H9 (cell line): ENCODE measurements at regions not wholly inside any gene's neighbourhood (a gene's known extent, or its start where the extent isn't known, plus 50 kb on each side); places are given as distances from the start of the nearest gene placed in this dataset.

Experiments used
- DNase-seq: peaks from one replicate; pipeline ENCODE4 v3.0.0-alpha.2; 2017
- H2AFZ ChIP-seq: one replicate; pipeline ENCODE4 v1.6.1; 2013; ENCODE audit warnings: mild to moderate bottlenecking, low read length, control low read depth, moderate library complexity
- H2AK5ac ChIP-seq: 2 replicates; pipeline ENCODE4 v1.6.1; 2013; ENCODE audit warnings: low read length, control low read depth, mixed read lengths; ENCODE audit not compliant: insufficient read length
- H2BK120ac ChIP-seq: one replicate; pipeline ENCODE4 v1.6.1; 2013; ENCODE audit warnings: low read depth, mild to moderate bottlenecking, low read length, control low read depth, inconsistent platforms; ENCODE audit not compliant: poor library complexity, severe bottlenecking
- H2BK12ac ChIP-seq: 2 replicates; pipeline ENCODE4 v1.6.1; 2013; ENCODE audit warnings: low read length, control low read depth, mixed read lengths, low read depth; ENCODE audit not compliant: insufficient read length
- H2BK15ac ChIP-seq: 2 replicates; pipeline ENCODE4 v1.6.1; 2013; ENCODE audit warnings: low read depth, low read length, control low read depth
- H2BK20ac ChIP-seq: one replicate; pipeline ENCODE4 v1.6.1; 2013; ENCODE audit warnings: low read depth, mild to moderate bottlenecking, low read length, control low read depth, inconsistent platforms; ENCODE audit not compliant: poor library complexity, severe bottlenecking
- H2BK5ac ChIP-seq: 2 replicates; pipeline ENCODE4 v1.6.1; 2013; ENCODE audit warnings: low read length, control low read depth, mixed read lengths; ENCODE audit not compliant: insufficient read length
- H3K14ac ChIP-seq: 2 replicates; pipeline ENCODE4 v1.6.1; 2013; ENCODE audit warnings: low read length, control low read depth; ENCODE audit not compliant: insufficient read depth
- H3K18ac ChIP-seq: 2 replicates; pipeline ENCODE4 v1.6.1; 2013; ENCODE audit warnings: low read depth, mild to moderate bottlenecking, mixed read lengths, low read length, control low read depth; ENCODE audit not compliant: insufficient read length
- H3K23ac ChIP-seq: 2 replicates; pipeline ENCODE4 v1.6.1; 2013; ENCODE audit warnings: low read length, control low read depth, mixed read lengths, low read depth; ENCODE audit not compliant: insufficient read length
- H3K23me2 ChIP-seq: 2 replicates; pipeline ENCODE4 v1.6.1; 2013; ENCODE audit warnings: low read depth, mild to moderate bottlenecking, mixed read lengths, low read length, control low read depth; ENCODE audit not compliant: insufficient read length, poor library complexity, severe bottlenecking
- H3K27ac ChIP-seq: 2 replicates; pipeline ENCODE4 v1.5.1; 2013; ENCODE audit warnings: low read length, control low read depth, mixed read lengths, low read depth; ENCODE audit not compliant: insufficient read length
- H3K27me3 ChIP-seq: 2 replicates; pipeline ENCODE4 v1.6.1; 2013; ENCODE audit warnings: low read length, control low read depth, inconsistent platforms; ENCODE audit not compliant: insufficient read depth
- H3K4ac ChIP-seq: 2 replicates; pipeline ENCODE4 v1.6.1; 2013; ENCODE audit warnings: low read depth, mild to moderate bottlenecking, control low read depth, inconsistent platforms, low read length, moderate library complexity
- H3K4me1 ChIP-seq: 2 replicates; pipeline ENCODE4 v1.6.1; 2013; ENCODE audit warnings: low read length, control low read depth, inconsistent platforms; ENCODE audit not compliant: insufficient read depth
- H3K4me2 ChIP-seq: 2 replicates; pipeline ENCODE4 v1.6.1; 2013; ENCODE audit warnings: low read length, control low read depth, mixed read lengths; ENCODE audit not compliant: insufficient read length, insufficient read depth
- H3K56ac ChIP-seq: 2 replicates; pipeline ENCODE4 v1.6.1; 2013; ENCODE audit warnings: low read depth, mild to moderate bottlenecking, mixed read lengths, low read length, control low read depth; ENCODE audit not compliant: insufficient read length
- H3K79me1 ChIP-seq: 2 replicates; pipeline ENCODE4 v1.6.1; 2013; ENCODE audit warnings: low read depth, mild to moderate bottlenecking, moderate library complexity, low read length, control low read depth, inconsistent platforms; ENCODE audit not compliant: insufficient read depth, poor library complexity, severe bottlenecking
- H3K79me2 ChIP-seq: 2 replicates; pipeline ENCODE4 v1.6.1; 2013; ENCODE audit warnings: low read length, control low read depth, inconsistent platforms; ENCODE audit not compliant: insufficient read depth
- H3K9ac ChIP-seq: 2 replicates; pipeline ENCODE4 v1.6.1; 2013; ENCODE audit warnings: low read length, control low read depth, mixed read lengths; ENCODE audit not compliant: insufficient read length; ENCODE audit errors: extremely low read depth
- H3K9me3 ChIP-seq: one replicate; pipeline ENCODE4 v1.6.1; 2013; ENCODE audit warnings: low read depth, low read length, inconsistent platforms; ENCODE audit not compliant: control insufficient read depth
- H3T11ph ChIP-seq: one replicate; pipeline ENCODE4 v1.6.1; 2013; ENCODE audit warnings: mild to moderate bottlenecking, low read length, control low read depth, inconsistent platforms
- H4K20me1 ChIP-seq: one replicate; pipeline ENCODE4 v1.6.1; 2013; ENCODE audit not compliant: control insufficient read depth, insufficient read length, insufficient read depth
- H4K5ac ChIP-seq: 2 replicates; pipeline ENCODE4 v1.6.1; 2013; ENCODE audit warnings: low read depth, mild to moderate bottlenecking, mixed read lengths, low read length, control low read depth; ENCODE audit not compliant: insufficient read length
- H4K8ac ChIP-seq: replicated peaks from 2 replicates; pipeline ENCODE4 v1.6.1; 2013; ENCODE audit warnings: low read length, control low read depth, mixed read lengths, low read depth; ENCODE audit not compliant: insufficient read length
- H4K91ac ChIP-seq: 2 replicates; pipeline ENCODE4 v1.6.1; 2013; ENCODE audit warnings: low read depth, mild to moderate bottlenecking, moderate library complexity, mixed read lengths, low read length, control low read depth; ENCODE audit not compliant: insufficient read length
- H3K27ac Mint-ChIP-seq, 3 experiments: 2 replicates in 2 of 3; 3 replicates in 1 of 3; pipeline ENCODE4 v1.8.0; 2020 to 2021; ENCODE audit warnings: mixed read lengths in 3 of 3, mild to moderate bottlenecking in 1 of 3, moderate library complexity in 1 of 3
- H3K27me3 Mint-ChIP-seq: 2 replicates; pipeline ENCODE4 v1.8.0; 2021; ENCODE audit warnings: low read depth, mild to moderate bottlenecking, moderate library complexity, mixed read lengths
- H3K36me3 Mint-ChIP-seq, 3 experiments: 2 replicates in 2 of 3; 3 replicates in 1 of 3; pipeline ENCODE4 v1.8.0; 2020 to 2021; ENCODE audit warnings: low read depth in 3 of 3, mixed read lengths in 3 of 3; ENCODE audit not compliant: insufficient read depth in 1 of 3
- H3K4me1 Mint-ChIP-seq, 2 experiments: 2 replicates each; pipeline ENCODE4 v1.8.0; 2020; ENCODE audit warnings: mixed read lengths in 2 of 2
- H3K4me3 Mint-ChIP-seq, 2 experiments: 2 replicates in 1 of 2; 3 replicates in 1 of 2; pipeline ENCODE4 v1.8.0; 2020 to 2021; ENCODE audit warnings: mild to moderate bottlenecking in 2 of 2, mixed read lengths in 2 of 2, moderate library complexity in 1 of 2
- H3K9me3 Mint-ChIP-seq, 2 experiments: 2 replicates in 1 of 2; 3 replicates in 1 of 2; pipeline ENCODE4 v1.8.0; 2020; ENCODE audit warnings: mild to moderate bottlenecking in 2 of 2, mixed read lengths in 2 of 2, moderate library complexity in 1 of 2
- WGBS: extraction: QIAGEN DNeasy Blood & Tissue Kit; methylation state at CpG from one replicate; pipeline ENCODE4 v1.1.7; 2013; ENCODE audit warnings: missing lambda C conversion rate, low lambda C conversion rate, mixed read lengths; ENCODE audit not compliant: insufficient read length; ENCODE audit errors: extremely low coverage; 5-methylcytosine and 5-hydroxymethylcytosine counted together
- TF ChIP-seq, protein P1 (sequence below): fragments of 200-600 bp; sonication (generic); conservative IDR thresholded peaks from 3 replicates; pipeline ENCODE4 v1.8.0; 2021; ENCODE audit warnings: antibody characterized with exemption, mild to moderate bottlenecking

DNA sequence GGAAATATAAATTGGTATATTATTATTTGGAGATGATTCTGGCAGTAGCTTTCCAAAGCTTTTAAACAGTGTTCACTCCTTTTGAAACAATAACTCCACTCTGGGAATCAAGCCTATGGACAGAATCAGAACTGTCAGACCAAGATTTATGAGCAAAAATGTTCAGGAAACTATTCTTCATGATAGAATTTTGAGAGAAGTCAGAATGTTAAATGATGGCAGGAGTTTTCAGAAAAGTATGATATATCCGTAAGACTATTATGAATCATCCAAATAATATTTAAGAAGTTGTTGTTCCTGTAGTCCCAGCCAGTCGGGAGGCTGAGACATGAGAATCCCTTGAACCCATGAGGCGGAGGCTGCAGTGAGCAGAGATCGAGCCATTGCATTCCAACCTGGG, 50.5 kb upstream of the ADGRG2 start:
- Histone ChIP-seq H4K20me1 (no peaks in the 10 kb centered on the region), H3K9ac (no peak overlapping the region), H2BK5ac (no peak overlapping the region), H3T11ph (no peak overlapping the region), H3K27ac (no peak overlapping the region), H2AFZ (no peak overlapping the region), H3K27me3 (no peaks in the 10 kb centered on the region), H3K23ac (no peak overlapping the region), H3K9me3 (peaks cover 16% of the 10 kb centered on the region), H3K79me1 (no peaks in the 10 kb centered on the region), H3K4ac (no peak overlapping the region), H4K91ac (no peak overlapping the region), H2BK120ac (no peak overlapping the region), H4K8ac (no peak overlapping the region), H2BK12ac (no peak overlapping the region), H3K79me2 (peaks cover 2% of the 10 kb centered on the region), H3K4me2 (no peak overlapping the region), H4K5ac (no peak overlapping the region), H3K56ac (no peak overlapping the region), H3K23me2 (no peaks in the 10 kb centered on the region), H2AK5ac (no peak overlapping the region), H3K18ac (no peak overlapping the region), H3K14ac (no peak overlapping the region), H2BK15ac (no peak overlapping the region), H2BK20ac (no peak overlapping the region), H3K4me1 (no peaks in the 10 kb centered on the region)
- no CpG with 5 or more reads among the region's 4 CpGs for whole genome bisulfite sequencing
- peaks cover 0 to 2% (median 0%) of the 10 kb centered on the region in 3 experiments; a peak in 2 of 7 replicates for H3K36me3 Mint-ChIP-seq
- DNase-seq, result no peak
- TF ChIP-seq, protein P1, sequence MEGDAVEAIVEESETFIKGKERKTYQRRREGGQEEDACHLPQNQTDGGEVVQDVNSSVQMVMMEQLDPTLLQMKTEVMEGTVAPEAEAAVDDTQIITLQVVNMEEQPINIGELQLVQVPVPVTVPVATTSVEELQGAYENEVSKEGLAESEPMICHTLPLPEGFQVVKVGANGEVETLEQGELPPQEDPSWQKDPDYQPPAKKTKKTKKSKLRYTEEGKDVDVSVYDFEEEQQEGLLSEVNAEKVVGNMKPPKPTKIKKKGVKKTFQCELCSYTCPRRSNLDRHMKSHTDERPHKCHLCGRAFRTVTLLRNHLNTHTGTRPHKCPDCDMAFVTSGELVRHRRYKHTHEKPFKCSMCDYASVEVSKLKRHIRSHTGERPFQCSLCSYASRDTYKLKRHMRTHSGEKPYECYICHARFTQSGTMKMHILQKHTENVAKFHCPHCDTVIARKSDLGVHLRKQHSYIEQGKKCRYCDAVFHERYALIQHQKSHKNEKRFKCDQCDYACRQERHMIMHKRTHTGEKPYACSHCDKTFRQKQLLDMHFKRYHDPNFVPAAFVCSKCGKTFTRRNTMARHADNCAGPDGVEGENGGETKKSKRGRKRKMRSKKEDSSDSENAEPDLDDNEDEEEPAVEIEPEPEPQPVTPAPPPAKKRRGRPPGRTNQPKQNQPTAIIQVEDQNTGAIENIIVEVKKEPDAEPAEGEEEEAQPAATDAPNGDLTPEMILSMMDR, result no peak
- no peak overlapping the region for H3K4me3 Mint-ChIP-seq
- H3K4me1 Mint-ChIP-seq, result no peaks in the 10 kb centered on the region
- H3K27me3 Mint-ChIP-seq, result no peaks in the 10 kb centered on the region; the same call in none of the 2 replicates
- H3K9me3 Mint-ChIP-seq, result peaks cover 58 to 71% of the 10 kb centered on the region in 2 experiments
- no peak overlapping the region for H3K27ac Mint-ChIP-seq
